ENCODE measurements at regions not wholly inside any gene's neighbourhood (a gene's known extent, or its start where the extent isn't known, plus 50 kb on each side); places are given as distances from the start of the nearest gene placed in this dataset.

- no peak for DNase-seq (ENCODE audit: low spot score)
Observed at GRCh38 chr5:4639946-4640345, 500.2 kb upstream of the ADAMTS16 start.

GRCh38 chr5:4640795-4641194 lies 499.3 kb upstream of the ADAMTS16 start:
- no peak for DNase-seq (ENCODE audit: low spot score)

GRCh38 chr5:4642525-4642924 lies 497.6 kb upstream of the ADAMTS16 start:
- DNase-seq (ENCODE audit: low spot score) = no peak

GRCh38 chr5:4643190-4643589 lies 496.9 kb upstream of the ADAMTS16 start:
- no peak for DNase-seq (ENCODE audit: low spot score)

- no peak for DNase-seq (ENCODE audit: low spot score)
Observed at GRCh38 chr5:4643960-4644359, 496.2 kb upstream of the ADAMTS16 start.

GRCh38 chr5:4646715-4647375 lies 493.3 kb upstream of the ADAMTS16 start:
- DNase-seq (ENCODE audit: low spot score) = no peak

GRCh38 chr5:4647955-4648354 lies 492.2 kb upstream of the ADAMTS16 start:
- no peak for DNase-seq (ENCODE audit: low spot score)

GRCh38 chr5:4651806-4652565 lies 488.1 kb upstream of the ADAMTS16 start:
- DNase-seq (ENCODE audit: low spot score) = no peak

- no peak for DNase-seq (ENCODE audit: low spot score)
Observed at GRCh38 chr5:4653475-4653874, 486.7 kb upstream of the ADAMTS16 start.

GRCh38 chr5:4659851-4660250 lies 480.3 kb upstream of the ADAMTS16 start:
- no peak for DNase-seq (ENCODE audit: low spot score)

GRCh38 chr5:4661326-4661725 lies 478.8 kb upstream of the ADAMTS16 start:
- no peak for DNase-seq (ENCODE audit: low spot score)

GRCh38 chr5:4661836-4662235 lies 478.3 kb upstream of the ADAMTS16 start:
- no peak for DNase-seq (ENCODE audit: low spot score)

- DNase-seq (ENCODE audit: low spot score) = no peak
Observed at GRCh38 chr5:4662756-4663155, 477.4 kb upstream of the ADAMTS16 start.

GRCh38 chr5:4665911-4666310 lies 474.2 kb upstream of the ADAMTS16 start:
- DNase-seq (ENCODE audit: low spot score) = no peak

- no peak for DNase-seq (ENCODE audit: low spot score)
Observed at GRCh38 chr5:4674166-4674565, 466.0 kb upstream of the ADAMTS16 start.

GRCh38 chr5:4676934-4677333 lies 463.2 kb upstream of the ADAMTS16 start:
- no peak for DNase-seq (ENCODE audit: low spot score)

GRCh38 chr5:4684946-4685345 lies 455.2 kb upstream of the ADAMTS16 start:
- DNase-seq (ENCODE audit: low spot score) = no peak

- DNase-seq (ENCODE audit: low spot score) = no peak
Observed at GRCh38 chr5:4698596-4698995, 441.5 kb upstream of the ADAMTS16 start.

GRCh38 chr5:4699592-4699991 lies 440.5 kb upstream of the ADAMTS16 start:
- no peak for DNase-seq (ENCODE audit: low spot score)

GRCh38 chr5:4700069-4700468 lies 440.1 kb upstream of the ADAMTS16 start:
- no peak for DNase-seq (ENCODE audit: low spot score)

- DNase-seq (ENCODE audit: low spot score) = no peak
Observed at GRCh38 chr5:4700871-4701270, 439.3 kb upstream of the ADAMTS16 start.

GRCh38 chr5:4703931-4704458 lies 436.1 kb upstream of the ADAMTS16 start:
- DNase-seq (ENCODE audit: low spot score) = no peak

- no peak for DNase-seq (ENCODE audit: low spot score)
Observed at GRCh38 chr5:4704951-4705350, 435.2 kb upstream of the ADAMTS16 start.
